T47D (cell line): ENCODE measurements at regions not wholly inside any gene's neighbourhood (a gene's known extent, or its start where the extent isn't known, plus 50 kb on each side); places are given as distances from the start of the nearest gene placed in this dataset.
"Not testable (repeated sequence)": the region's sequence is repeated elsewhere in the genome, so short reads cannot be mapped to it uniquely, and the experiment has no call there.

Source experiments
- DNase-seq, 2 experiments: peaks; one replicate each; pipeline versions ENCODE4 v3.0.0 to v3.0.0-alpha.2; 2011 to 2012; ENCODE audit warnings: low read depth in 1 of 2, low spot score in 1 of 2
- JUND ChIP-seq: IDR thresholded peaks from 2 replicates; pipeline ENCODE4 v1.6.1; 2012; ENCODE audit warnings: low read depth
- in situ Hi-C: cut with HindIII; loops from 2 replicates; pipeline ENCODE4 v1.10.0; 2016; ENCODE audit warnings: low sequenced_read_pairs, low pct_unique_long_range_greater_than_20kb

GRCh38 chr12:84411031-84411430, 501.6 kb downstream of the SLC6A15 start:
- TF ChIP-seq JUND, result no peak
- in situ Hi-C loops, result no loop called here
- no peak for DNase-seq

- TF ChIP-seq JUND, result no peak
- in situ Hi-C loops, result no loop called here
- DNase-seq, result no peak
These were observed 503.7 kb downstream of the SLC6A15 start for GRCh38 chr12:84408936-84409335.

GRCh38 chr12:84406720-84407119, 505.9 kb downstream of the SLC6A15 start:
- DNase-seq, in situ Hi-C loops: not testable (repeated sequence)

- DNase-seq, result no peak
- in situ Hi-C loops, result no loop called here
- no peak for TF ChIP-seq JUND
These were observed 514.8 kb downstream of the SLC6A15 start for GRCh38 chr12:84397846-84398245.

GRCh38 chr12:84397263-84397662, 515.3 kb downstream of the SLC6A15 start:
- in situ Hi-C loops, result no loop called here
- no peak for TF ChIP-seq JUND
- peak; percentile 25 to 31 for DNase-seq

GRCh38 chr12:84391176-84391575, 521.4 kb downstream of the SLC6A15 start:
- DNase-seq, in situ Hi-C loops: not testable (repeated sequence)

GRCh38 chr12:84384384-84384783, 528.2 kb downstream of the SLC6A15 start:
- DNase-seq, result no peak
- TF ChIP-seq JUND, result no peak
- in situ Hi-C loops, result no loop called here

GRCh38 chr12:84382486-84382885, 530.1 kb downstream of the SLC6A15 start:
- in situ Hi-C loops, DNase-seq: not testable (repeated sequence)

GRCh38 chr12:84376320-84376719, 536.3 kb downstream of the SLC6A15 start:
- in situ Hi-C loops, result no loop called here
- no peak for TF ChIP-seq JUND
- DNase-seq, result no peak

GRCh38 chr12:84375449-84376170, 537.0 kb downstream of the SLC6A15 start:
- in situ Hi-C loops, result no loop called here
- no peak for DNase-seq
- TF ChIP-seq JUND, result no peak

GRCh38 chr12:84362552-84362897, 550.1 kb downstream of the SLC6A15 start:
- in situ Hi-C loops, result no loop called here
- DNase-seq, result no peak
- TF ChIP-seq JUND, result no peak

GRCh38 chr12:84361651-84362551, 550.7 kb downstream of the SLC6A15 start:
- no peak for DNase-seq
- no peak for TF ChIP-seq JUND

GRCh38 chr12:84357314-84357713, 555.3 kb downstream of the SLC6A15 start:
- in situ Hi-C loops, result no loop called here
- TF ChIP-seq JUND, result no peak
- no peak for DNase-seq

More at GRCh38 chr12:84361651-84362551, 550.7 kb downstream of the SLC6A15 start:
- in situ Hi-C loops, result no loop called here
